ENCODE measurements at regions not wholly inside any gene's neighbourhood (a gene's known extent, or its start where the extent isn't known, plus 50 kb on each side); places are given as distances from the start of the nearest gene placed in this dataset.

DNA sequence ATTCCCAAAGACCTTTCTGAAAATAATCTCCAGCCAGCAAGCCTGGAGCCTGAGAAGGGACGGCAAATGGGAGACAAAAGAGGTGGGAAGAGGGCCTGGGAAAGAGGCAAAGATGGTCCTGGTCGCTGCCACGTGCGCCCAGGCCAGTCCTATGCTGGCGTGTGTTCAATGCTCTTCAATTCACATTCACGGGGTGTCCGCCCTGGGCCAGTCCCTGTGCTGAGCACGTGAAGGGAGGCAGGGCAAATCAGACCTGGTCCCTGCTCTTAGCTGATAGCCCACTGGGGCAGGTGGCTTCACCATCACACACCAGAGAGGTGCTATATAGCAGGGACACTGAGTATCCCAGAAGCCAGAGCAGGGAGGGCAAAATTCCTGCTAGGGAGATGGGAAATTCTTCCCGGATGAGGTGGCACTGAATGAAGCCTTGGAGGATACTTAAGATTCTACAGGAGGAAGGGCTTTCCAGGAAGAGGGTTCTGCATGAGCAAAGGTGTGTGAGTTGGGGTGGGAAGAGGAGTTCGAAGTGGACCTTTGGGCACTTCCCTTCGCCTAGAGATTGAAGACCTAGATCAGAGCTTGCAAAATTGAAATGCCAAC lies 148.2 kb downstream of the CHST1 start:
- no peak for DNase-seq

- no peak for DNase-seq
Measured at GRCh38 chr11:45513821-45514340, 151.5 kb downstream of the CHST1 start.

DNA sequence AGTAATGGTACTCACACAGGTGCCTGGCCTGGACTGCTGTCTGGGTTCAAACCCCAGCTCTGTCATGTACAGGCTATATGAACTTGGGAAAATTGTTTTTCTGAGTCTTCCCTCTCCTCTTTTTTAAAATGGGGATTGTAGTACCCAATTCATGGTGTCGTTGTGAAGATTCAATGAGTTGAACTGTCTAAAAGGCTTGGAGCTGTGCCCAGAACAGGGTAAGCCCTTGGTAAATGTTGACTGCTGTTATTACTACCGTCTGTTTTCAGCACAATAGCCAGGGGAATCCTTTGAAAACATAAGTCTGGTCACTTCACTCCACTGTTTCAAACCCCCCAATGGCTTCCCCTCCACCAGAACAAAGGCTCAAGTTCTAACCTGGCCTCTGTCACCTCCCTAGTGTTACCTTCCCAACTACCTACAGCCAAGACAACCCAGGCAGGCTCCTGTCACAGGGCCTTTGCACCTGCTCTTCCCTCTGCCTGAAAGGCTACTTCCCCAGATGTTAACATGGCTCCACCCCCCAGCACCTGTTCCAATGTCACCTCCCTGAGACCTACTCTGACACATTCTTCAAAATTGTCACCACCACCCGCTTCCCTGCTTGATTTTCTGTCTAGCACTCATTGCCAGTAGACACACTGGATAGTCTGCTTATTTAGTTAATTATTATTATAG lies 152.8 kb downstream of the CHST1 start:
- no peak for DNase-seq

- no peak for DNase-seq
Measured at GRCh38 chr11:45511566-45511965, 153.9 kb downstream of the CHST1 start.

- DNase-seq = no peak
Measured at GRCh38 chr11:45507916-45508315, 157.5 kb downstream of the CHST1 start.

- DNase-seq = no peak
Measured at GRCh38 chr11:45503311-45503710, 162.1 kb downstream of the CHST1 start.

- DNase-seq = no peak
Measured at GRCh38 chr11:45502226-45502545, 163.2 kb downstream of the CHST1 start.

DNA sequence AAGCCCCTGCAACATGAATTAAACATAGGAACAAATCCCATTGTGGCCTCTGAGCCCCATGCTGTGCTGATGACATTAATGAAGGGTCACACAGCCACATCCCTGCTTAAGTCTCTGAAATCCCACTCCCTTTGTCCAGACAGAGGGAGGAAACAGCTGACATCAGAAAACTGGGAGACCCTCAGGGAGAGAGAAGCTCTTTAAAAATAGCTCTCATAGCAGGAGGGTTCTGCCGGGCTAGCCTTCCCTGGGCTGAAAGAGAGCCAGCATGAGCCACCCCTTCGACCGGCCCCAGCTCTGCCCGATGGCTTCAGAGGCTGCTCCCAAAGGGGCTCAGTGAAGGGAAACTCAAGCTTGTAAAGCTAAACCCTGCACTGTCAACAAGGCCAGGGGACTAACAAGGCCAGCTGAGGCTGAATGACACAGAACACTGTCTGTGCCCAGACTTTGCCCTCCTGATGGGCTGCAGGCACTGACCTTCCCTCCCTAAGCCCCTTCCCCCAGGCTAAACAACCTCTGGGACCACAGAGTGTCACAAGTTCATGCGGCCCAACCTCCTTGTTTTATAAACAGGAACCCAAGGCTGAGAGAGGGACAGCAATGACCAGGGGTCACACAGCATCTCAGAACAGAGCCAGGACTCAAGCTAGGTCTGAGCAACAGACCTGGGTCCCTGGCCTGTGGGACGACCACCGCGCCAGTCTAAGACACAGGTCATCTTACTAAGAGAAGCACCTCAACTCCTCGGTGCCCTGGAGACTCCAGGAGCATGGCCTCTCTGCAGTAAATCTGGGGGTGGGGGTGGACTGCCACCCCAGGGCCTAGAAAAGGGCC lies 163.8 kb downstream of the CHST1 start:
- no peak for DNase-seq

DNA sequence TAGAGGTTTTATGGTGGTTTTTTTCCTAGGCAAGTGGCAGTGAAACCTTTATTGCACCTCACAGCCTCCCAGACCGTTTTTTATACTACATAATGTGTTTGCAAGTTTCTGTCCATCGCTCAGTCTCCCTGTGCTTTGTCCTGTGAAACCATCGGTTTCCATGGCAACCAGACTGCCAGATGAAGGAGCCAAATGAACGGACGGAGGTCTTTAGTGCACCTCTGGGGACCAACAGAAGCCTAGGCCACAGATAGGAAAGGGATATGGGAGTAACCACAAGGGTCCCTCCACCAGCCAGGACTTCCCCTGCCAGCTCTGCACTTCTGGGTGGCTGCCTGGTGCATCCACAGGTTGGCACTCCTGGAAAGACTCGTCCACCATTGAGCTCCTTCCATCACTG lies 165.0 kb downstream of the CHST1 start:
- DNase-seq = no peak

GRCh38 chr11:45494738-45495137 lies 170.7 kb downstream of the CHST1 start:
- no peak for DNase-seq

DNA sequence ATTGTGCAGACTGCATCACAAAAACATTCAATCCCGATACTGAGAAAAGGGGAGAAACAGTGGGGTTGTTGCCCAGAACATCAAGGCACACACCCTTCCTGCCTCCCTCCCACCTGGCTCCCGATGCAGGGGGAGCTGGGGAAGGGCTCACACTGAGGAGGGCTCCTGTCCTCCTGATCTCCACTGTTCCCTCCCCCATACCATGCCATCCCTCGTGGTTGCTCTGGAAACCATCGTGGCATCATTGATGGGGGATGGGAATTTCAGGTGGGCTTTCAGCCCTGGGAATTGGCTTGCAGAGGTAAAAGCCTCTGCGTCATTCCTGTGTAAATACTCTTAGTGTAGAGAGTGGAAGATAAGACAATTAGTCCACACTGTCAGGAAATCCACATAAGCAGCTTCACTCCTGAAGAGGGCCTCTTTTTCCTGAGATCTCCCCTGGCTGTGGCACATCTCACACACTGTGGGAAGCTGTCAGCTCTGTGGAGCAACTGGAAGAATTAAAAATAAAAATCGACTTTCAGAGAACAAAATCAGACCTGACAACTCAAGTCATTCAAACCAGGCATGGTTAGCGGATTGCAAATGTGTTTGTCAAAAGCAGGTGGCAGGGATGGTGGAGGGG lies 176.0 kb downstream of the CHST1 start:
- DNase-seq = no peak

GRCh38 chr11:45486461-45486860 lies 179.0 kb downstream of the CHST1 start:
- DNase-seq = no peak

DNA sequence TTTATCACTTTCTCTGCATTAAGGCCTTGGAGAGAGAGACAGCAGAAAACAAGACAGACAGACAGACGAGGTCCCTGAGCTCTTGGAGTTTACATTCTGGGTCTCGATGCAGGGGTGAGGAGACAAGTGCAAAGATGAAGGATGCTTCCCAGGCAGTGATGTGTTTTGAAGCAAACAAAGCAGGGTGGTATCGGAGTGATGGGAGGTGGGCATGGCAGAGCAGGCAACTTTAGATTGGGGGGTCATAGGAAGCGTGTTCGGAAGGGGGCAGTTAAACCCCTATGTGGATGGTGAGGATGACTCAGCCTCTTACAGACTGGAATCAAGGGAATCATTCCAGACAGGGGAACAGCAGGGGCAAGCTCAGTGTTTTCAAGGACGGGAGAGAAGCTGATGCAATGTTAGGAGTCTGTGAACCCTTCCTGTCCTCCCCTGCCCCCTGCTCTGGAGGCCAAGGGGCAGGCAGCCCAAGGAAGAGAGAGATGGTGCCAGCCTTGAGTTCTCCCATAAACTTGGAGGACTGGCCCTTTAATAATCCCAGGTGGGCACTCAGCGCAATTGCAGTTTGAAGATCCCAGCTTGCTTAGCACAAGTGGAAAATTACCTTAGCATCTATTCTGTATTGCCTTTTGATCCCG lies 180.2 kb downstream of the CHST1 start:
- no peak for DNase-seq

- no peak for DNase-seq
Measured at GRCh38 chr11:45484326-45484883, 181.0 kb downstream of the CHST1 start.

GRCh38 chr11:45483416-45483815 lies 182.0 kb downstream of the CHST1 start:
- no peak for DNase-seq

- DNase-seq = no peak
Measured at GRCh38 chr11:45482331-45482730, 183.1 kb downstream of the CHST1 start.

- DNase-seq = no peak
Measured at GRCh38 chr11:45481026-45481425, 184.4 kb downstream of the CHST1 start.

DNA sequence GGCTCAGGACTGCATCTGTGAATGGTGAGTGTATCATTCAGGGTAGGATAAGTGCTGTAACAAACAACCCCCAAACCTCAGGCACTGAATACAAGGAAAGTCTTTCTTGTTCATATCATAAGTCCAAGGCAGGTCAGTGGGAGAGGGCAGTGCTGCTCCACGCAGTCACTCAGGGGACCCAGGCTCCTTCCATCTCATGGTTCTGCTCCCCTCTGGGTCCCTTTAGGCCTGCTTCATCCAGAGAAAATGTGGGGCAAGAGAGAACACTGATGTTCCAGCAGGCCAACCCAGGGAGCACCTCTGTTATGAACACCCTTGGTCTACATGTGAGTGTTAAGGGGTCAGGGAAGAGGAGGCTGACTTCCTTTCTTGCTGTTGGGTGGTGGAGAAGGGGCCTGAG lies 187.8 kb downstream of the CHST1 start:
- DNase-seq = no peak

GRCh38 chr11:45476126-45476525 lies 189.3 kb downstream of the CHST1 start:
- no peak for DNase-seq

DNA sequence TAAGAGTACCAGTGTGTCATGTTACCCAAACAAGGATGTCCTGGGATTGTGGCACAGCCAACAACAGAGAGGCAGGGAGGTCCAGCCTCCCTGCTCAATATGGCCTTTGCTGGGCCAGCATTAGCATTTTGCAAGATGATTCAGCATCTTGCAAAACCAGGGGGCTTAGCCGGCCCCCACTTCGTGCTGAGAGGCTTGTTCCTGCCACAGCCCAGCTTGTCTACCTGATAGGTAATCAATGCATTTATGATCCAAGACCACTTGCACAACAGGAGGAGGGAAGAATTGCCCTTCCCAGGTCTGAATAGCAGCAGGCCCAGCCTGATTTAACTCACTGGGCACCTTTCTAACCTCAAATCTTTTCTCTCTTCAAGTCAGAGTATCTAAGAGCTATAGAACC lies 189.0 kb upstream of the SYT13 start:
- no peak for DNase-seq

- no peak for DNase-seq
Measured at GRCh38 chr11:45473341-45473895, 187.3 kb upstream of the SYT13 start.

GRCh38 chr11:45472716-45473317 lies 186.7 kb upstream of the SYT13 start:
- DNase-seq = no peak
